K562 (cell line): ENCODE measurements at regions not wholly inside any gene's neighbourhood (a gene's known extent, or its start where the extent isn't known, plus 50 kb on each side); places are given as distances from the start of the nearest gene placed in this dataset.

Experiments used
- ATF1 ChIP-seq, 2 experiments: fragments of 450-650 bp in 1 of 2; IDR thresholded peaks; 2 replicates each; pipeline ENCODE4 v1.6.1; 2016; ENCODE audit warnings: missing compliant biosample characterization in 1 of 2, missing genetic modification characterization in 1 of 2
- BRF1 ChIP-seq: IDR thresholded peaks from 3 replicates; pipeline ENCODE4 v1.6.1; 2011; ENCODE audit warnings: borderline replicate concordance, mild to moderate bottlenecking; ENCODE audit not compliant: insufficient read length; ENCODE audit errors: extremely low read depth
- ELF1 ChIP-seq: fragments of 200-800 bp; sonication (Bioruptor generic); IDR thresholded peaks from 2 replicates; pipeline ENCODE4 v1.6.1; 2016; ENCODE audit warnings: missing genetic modification characterization, missing compliant biosample characterization
- GABPB2 ChIP-seq: fragments of 250-450 bp; sonication (Bioruptor Pico); conservative IDR thresholded peaks from 2 replicates; pipeline ENCODE4 v1.5.1; 2021; ENCODE audit warnings: mild to moderate bottlenecking
- HCFC1 ChIP-seq: IDR thresholded peaks from 2 replicates; pipeline ENCODE4 v1.6.1; 2012; ENCODE audit warnings: low read depth, low read length, improper control_type of control experiment
- HIVEP1 ChIP-seq: fragments of 250-450 bp; sonication (Bioruptor Pico); IDR thresholded peaks from 2 replicates; pipeline ENCODE4 v1.4.0; 2020; ENCODE audit warnings: mild to moderate bottlenecking
- ZNF184 ChIP-seq: sonication (generic); formaldehyde crosslinking; IDR thresholded peaks from 2 replicates; pipeline ENCODE4 v1.5.0; 2020; ENCODE audit warnings: missing genetic modification reagents
- ZNF551 ChIP-seq: fragments of 250-450 bp; sonication (Bioruptor Pico); IDR thresholded peaks from 2 replicates; pipeline ENCODE4 v1.5.0; 2021; ENCODE audit warnings: mild to moderate bottlenecking, moderate library complexity
- TF ChIP-seq, protein P1 (sequence below): fragments of 250-450 bp; sonication (Bioruptor Pico); IDR thresholded peaks from 2 replicates; pipeline ENCODE4 v1.4.0; 2020; ENCODE audit warnings: borderline replicate concordance
- TF ChIP-seq, protein P2 (sequence below): fragments of 450-650 bp; IDR thresholded peaks from 2 replicates; pipeline ENCODE4 v1.6.1; 2016; ENCODE audit warnings: mild to moderate bottlenecking

DNA sequence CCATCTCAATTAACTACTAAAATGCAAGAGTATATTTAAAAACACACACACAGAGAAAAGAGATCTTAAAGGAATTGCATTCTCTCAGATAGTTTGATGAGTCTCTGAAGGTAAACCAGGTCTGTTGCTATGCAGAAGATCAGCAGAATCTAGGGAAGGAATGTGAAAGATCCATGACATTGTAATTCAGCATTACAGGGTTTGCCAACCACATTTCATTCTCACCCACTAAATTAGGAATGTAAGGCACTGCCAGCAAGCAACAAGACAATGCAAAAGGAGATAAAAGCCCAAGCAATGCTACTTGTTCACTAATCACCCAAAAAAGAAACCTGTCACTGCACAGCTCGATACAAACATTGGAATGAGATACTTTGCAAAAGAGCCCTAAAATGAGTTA, 106.3 kb downstream of the LRIG3 start (continued):
- no peak for TF ChIP-seq HIVEP1 (CRISPR knock-in tag)
- no peak for TF ChIP-seq HCFC1
- no peak for TF ChIP-seq ATF1 (CRISPR knock-in tag; IDR thresholded peaks at IDR 0.05)
- TF ChIP-seq ATF1 (tag; IDR thresholded peaks at IDR 0.05), result no peak
- TF ChIP-seq, protein P1, sequence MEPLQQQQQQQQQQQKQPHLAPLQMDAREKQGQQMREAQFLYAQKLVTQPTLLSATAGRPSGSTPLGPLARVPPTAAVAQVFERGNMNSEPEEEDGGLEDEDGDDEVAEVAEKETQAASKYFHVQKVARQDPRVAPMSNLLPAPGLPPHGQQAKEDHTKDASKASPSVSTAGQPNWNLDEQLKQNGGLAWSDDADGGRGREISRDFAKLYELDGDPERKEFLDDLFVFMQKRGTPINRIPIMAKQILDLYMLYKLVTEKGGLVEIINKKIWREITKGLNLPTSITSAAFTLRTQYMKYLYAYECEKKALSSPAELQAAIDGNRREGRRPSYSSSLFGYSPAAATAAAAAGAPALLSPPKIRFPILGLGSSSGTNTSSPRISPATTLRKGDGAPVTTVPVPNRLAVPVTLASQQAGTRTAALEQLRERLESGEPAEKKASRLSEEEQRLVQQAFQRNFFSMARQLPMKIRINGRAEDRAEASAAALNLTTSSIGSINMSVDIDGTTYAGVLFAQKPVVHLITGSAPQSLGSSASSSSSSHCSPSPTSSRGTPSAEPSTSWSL (CRISPR knock-in tag), result no peak
- TF ChIP-seq ZNF551 (CRISPR knock-in tag), result no peak
- TF ChIP-seq GABPB2 (CRISPR knock-in tag), result no peak
- TF ChIP-seq ZNF184 (CRISPR knock-in tag), result no peak
- TF ChIP-seq BRF1, result no peak
- TF ChIP-seq, protein P2, sequence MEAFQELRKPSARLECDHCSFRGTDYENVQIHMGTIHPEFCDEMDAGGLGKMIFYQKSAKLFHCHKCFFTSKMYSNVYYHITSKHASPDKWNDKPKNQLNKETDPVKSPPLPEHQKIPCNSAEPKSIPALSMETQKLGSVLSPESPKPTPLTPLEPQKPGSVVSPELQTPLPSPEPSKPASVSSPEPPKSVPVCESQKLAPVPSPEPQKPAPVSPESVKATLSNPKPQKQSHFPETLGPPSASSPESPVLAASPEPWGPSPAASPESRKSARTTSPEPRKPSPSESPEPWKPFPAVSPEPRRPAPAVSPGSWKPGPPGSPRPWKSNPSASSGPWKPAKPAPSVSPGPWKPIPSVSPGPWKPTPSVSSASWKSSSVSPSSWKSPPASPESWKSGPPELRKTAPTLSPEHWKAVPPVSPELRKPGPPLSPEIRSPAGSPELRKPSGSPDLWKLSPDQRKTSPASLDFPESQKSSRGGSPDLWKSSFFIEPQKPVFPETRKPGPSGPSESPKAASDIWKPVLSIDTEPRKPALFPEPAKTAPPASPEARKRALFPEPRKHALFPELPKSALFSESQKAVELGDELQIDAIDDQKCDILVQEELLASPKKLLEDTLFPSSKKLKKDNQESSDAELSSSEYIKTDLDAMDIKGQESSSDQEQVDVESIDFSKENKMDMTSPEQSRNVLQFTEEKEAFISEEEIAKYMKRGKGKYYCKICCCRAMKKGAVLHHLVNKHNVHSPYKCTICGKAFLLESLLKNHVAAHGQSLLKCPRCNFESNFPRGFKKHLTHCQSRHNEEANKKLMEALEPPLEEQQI, result no peak
- TF ChIP-seq ELF1, result no peak
- TF ChIP-seq, all 486 proteins: peak for 0
